Tibial nerve (tissue), 4 donors: ENCODE measurements at regions not wholly inside any gene's neighbourhood (a gene's known extent, or its start where the extent isn't known, plus 50 kb on each side); places are given as distances from the start of the nearest gene placed in this dataset.
"Not testable (repeated sequence)": the region's sequence is repeated elsewhere in the genome, so short reads cannot be mapped to it uniquely, and the experiment has no call there.

ENCODE experiments used
- CTCF ChIP-seq, 5 experiments: fragments of 200-600 bp in 3 of 5; fragments of 450-650 bp in 2 of 5; sonication (generic) in 3 of 5; IDR thresholded peaks; one replicate each; pipeline ENCODE4 v1.5.1; 2016 to 2019; ENCODE audit warnings: antibody characterized with exemption in 5 of 5, mild to moderate bottlenecking in 3 of 5, moderate library complexity in 2 of 5
- EP300 ChIP-seq, 2 donors: sonication (generic); formaldehyde crosslinking; IDR thresholded peaks; one replicate each; pipeline ENCODE4 v1.6.1; 2017; ENCODE audit warnings: antibody characterized with exemption in 2 of 2, mild to moderate bottlenecking in 1 of 2

DNA sequence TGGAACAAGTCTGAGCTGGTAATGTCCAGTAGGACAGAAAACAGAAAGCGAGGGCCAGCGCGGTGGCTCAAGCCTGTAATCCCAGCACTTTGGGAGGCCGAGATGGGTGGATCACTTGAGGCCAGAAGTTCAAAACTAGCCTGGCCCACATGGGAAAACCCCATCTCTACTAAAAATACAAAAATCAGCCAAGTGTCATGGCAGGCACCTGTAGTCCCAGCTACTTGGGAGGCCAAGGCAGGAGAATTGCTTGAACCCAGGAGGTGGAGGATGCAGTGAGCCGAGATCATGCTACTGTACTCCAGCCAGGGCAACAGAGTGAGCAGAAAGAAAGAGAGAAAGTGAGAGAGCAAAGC is 52.3 kb upstream of the PMAIP1 start:
- TF ChIP-seq EP300, CTCF (IDR thresholded peaks at IDR 0.05): not testable (repeated sequence)
